HG03196 (cell line): ENCODE measurements at regions not wholly inside any gene's neighbourhood (a gene's known extent, or its start where the extent isn't known, plus 50 kb on each side); places are given as distances from the start of the nearest gene placed in this dataset.
A peak's percentile ranks its signal among the peaks of the same experiment; 100 is the strongest.

Experiments used
- ATAC-seq: cut with Tn5 transposase; IDR thresholded peaks from one replicate; pipeline ENCODE4 v1.9.1; 2021; ENCODE audit not compliant: unreplicated experiment

DNA sequence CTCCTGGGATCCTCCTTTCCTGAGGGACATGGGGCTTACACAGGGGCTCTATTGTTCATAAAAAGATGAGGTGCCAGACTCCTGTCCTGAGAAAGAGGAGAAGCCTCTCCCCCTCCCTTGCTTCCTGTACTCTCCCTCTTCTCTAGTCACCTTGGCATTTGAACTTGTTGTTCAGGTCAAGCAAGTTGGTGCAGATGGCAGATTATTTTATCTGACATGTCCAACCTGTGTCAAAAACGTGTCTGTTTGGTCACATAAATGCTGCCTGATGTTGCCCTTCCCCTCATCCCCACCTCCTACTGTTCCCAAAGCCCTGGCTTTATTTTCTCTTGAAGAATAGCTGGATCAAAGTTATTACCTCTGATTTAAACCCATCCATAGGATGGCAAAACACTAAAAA lies 154.8 kb downstream of the TMX1 start:
- ATAC-seq, result no peak

GRCh38 chr14:51395361-51395849 lies 155.4 kb downstream of the TMX1 start:
- no peak for ATAC-seq

GRCh38 chr14:51396222-51396815 lies 156.3 kb downstream of the TMX1 start:
- no peak for ATAC-seq

GRCh38 chr14:51398898-51399297 lies 158.9 kb downstream of the TMX1 start:
- ATAC-seq, result no peak

GRCh38 chr14:51400139-51400538 lies 160.1 kb downstream of the TMX1 start:
- ATAC-seq, result no peak

- ATAC-seq, result no peak
Measured at GRCh38 chr14:51401272-51401671, 161.2 kb downstream of the TMX1 start.

GRCh38 chr14:51401756-51402155 lies 161.7 kb downstream of the TMX1 start:
- no peak for ATAC-seq

DNA sequence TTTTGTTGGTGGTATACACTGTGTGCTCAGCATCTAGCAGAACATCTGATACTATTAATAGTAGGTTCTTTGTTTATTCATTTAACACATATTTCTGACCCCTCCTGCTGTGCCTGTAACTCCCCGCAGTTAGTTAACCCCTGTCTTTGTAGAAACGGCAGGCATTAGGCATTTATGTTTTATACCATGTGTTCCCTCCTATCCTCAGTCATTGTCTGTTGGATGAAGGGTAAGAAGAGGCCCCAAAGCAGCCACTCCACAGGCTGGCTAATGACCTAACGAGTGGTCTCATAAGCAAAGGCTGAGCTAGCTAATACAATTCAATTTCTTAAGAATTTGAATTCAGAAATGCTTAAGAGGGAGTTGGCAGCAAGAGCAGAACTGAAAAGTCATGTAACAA lies 170.8 kb downstream of the TMX1 start:
- no peak for ATAC-seq

DNA sequence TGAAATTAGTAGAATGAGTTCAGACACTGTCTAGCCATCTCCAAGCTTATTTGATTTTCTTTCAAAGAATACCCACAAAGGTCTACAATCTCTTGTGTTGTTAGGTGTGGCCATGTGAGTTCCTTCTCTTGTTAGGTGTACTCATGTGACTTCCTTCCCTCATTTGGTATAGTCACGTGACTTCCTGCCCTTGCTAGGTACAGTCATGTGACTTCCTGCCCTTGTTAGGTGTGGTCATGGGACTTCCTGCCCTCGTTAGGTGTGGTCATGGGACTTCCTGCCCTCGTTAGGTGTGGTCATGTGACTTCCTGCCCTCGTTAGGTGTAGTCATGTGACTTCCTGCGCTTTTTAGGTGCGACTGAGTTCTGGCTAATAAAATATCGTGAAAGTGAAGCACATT lies 179.6 kb downstream of the TMX1 start:
- no peak for ATAC-seq

DNA sequence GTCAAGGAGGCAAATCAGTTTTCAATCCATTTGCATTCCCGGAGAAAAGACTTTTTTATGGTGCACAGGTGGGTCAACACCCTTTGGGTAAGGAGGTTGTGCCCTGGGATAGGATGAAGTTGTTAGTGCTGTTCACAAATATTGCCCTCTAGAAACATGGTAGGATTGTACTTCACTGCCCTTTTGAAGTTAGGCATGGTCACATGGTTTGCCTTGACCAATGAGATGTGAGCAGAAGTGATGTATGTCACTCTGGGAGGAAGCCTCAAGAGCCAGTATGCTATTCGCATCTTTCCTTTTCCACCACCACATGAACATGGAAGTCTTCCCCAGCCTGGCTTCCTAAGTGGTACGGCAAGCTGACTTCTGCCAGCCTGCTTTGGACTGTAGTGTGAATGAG lies 182.7 kb downstream of the TMX1 start:
- no peak for ATAC-seq

GRCh38 chr14:51424041-51424440 lies 184.0 kb downstream of the TMX1 start:
- no peak for ATAC-seq

- ATAC-seq, result no peak
Measured at GRCh38 chr14:51424561-51425251, 184.7 kb downstream of the TMX1 start.

GRCh38 chr14:51428981-51429380 lies 188.9 kb downstream of the TMX1 start:
- no peak for ATAC-seq

DNA sequence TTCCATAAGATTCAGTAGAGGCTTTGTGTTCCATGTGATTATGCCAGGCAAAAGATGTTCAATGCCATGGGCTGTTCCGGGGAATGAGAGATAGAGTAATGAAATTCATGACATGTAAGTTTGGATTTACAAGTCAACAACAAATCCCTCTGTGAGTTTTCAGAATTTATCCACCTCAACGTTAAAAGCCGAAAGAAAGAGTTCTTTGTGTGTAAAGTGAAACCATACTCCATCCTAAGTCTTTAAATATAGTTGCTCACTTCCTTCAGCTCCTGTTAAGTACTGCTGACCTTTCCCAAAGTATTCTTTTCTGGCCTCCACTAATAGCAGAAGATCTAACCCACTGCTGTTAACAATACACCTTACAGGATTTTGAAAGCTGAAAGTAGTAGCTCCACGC lies 190.0 kb downstream of the TMX1 start:
- ATAC-seq, result no peak

- no peak for ATAC-seq
Measured at GRCh38 chr14:51430633-51431032, 190.6 kb downstream of the TMX1 start.

- ATAC-seq, result peak; percentile 47
Measured at GRCh38 chr14:51431033-51431709, 191.1 kb downstream of the TMX1 start.

GRCh38 chr14:51431741-51432140 lies 191.7 kb downstream of the TMX1 start:
- no peak for ATAC-seq

DNA sequence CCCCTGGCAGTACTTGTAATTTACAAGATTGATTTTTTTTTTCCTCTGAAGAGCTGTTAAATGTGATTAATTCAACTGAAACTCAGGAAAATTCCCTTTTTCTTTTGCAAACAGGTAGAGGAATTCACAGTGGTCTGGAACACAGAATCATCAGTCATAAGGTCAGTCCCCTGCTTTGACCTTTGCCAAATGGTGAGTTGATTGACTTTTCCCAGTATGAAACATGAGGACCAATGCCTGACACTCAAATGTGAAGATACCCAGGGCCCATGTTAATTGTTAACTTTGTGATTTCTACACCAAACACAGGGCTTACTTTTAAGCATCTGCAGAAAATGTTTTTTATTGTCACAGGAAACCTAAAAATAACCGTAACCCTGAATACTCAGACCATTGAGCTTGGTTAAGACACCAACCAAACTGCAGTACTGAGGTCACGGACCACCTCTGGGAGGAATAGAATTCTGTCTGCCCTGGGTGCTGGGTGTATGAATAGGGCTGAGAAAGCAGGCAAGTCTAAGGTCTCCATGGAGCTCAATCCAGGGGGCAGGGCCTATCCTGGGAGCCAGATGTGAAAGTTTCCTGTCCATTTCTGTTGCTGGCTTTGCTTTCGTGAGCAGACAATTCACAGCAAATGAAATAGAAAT lies 192.4 kb downstream of the TMX1 start:
- ATAC-seq, result peak; percentile 49

DNA sequence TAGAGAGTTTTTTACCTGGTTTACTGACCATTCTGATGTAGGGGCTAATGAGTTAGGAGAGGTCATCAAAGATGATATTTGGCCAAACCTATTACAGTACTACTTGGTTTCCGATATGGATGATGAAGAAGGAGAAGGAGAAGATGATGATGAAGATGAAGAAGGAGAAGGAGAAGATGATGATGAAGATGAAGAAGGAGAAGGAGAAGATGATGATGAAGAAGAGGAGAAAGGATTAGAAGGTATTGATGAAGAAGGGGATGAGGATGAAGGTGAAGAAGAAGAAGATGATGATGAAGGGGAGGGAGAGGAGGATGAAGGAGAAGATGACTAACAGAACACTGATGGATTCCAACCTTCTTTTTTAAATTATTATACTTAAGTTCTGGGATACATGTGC lies 196.6 kb downstream of the TMX1 start:
- ATAC-seq, result no peak

- no peak for ATAC-seq
Measured at GRCh38 chr14:51439896-51440295, 199.8 kb downstream of the TMX1 start.

DNA sequence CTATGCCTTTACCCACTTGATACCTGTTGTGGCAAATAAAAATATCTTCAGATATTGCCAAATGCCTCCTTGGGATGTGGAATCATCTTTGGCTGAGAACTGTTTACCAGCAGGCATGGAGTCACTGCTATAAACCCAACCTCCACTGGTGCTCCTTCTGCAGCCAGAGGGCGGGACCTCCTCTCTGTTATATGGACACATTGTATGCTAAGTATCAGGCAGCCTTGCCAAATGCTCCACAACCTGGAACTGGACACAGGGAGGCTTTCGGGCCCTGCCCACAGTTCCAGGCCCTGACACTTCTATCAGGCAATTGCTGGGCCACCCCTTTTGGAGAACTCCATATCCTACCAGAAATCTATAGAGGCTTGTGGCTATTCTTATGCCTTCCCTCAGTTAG lies 201.0 kb downstream of the TMX1 start:
- no peak for ATAC-seq
